Breast epithelium (tissue), 4 donors: ENCODE measurements at regions not wholly inside any gene's neighbourhood (a gene's known extent, or its start where the extent isn't known, plus 50 kb on each side); places are given as distances from the start of the nearest gene placed in this dataset.

ENCODE experiments used
- DNase-seq, 2 donors: peaks; one replicate each; pipeline ENCODE4 v3.0.0-alpha.2; 2019; ENCODE audit warnings: low spot score in 2 of 2
- H3K27ac ChIP-seq, 2 donors: fragments of 200-600 bp; sonication (generic) in 1 of 2; one replicate each; pipeline ENCODE4 v1.5.1; 2016 to 2019; ENCODE audit warnings: mild to moderate bottlenecking in 1 of 2
- H3K27me3 ChIP-seq, 2 donors: fragments of 200-600 bp; sonication (generic) in 1 of 2; one replicate each; pipeline versions ENCODE4 v1.5.1 to v1.6.0; 2017 to 2019; ENCODE audit warnings: control low read depth in 1 of 2, mild to moderate bottlenecking in 1 of 2
- H3K36me3 ChIP-seq: fragments of 200-600 bp; one replicate; pipeline ENCODE4 v1.5.1; 2019
- H3K4me1 ChIP-seq, 2 donors: fragments of 200-600 bp; sonication (generic); one replicate each; pipeline ENCODE4 v1.5.1; 2016 to 2019; ENCODE audit warnings: control low read depth in 1 of 2
- H3K4me3 ChIP-seq, 3 donors: fragments of 200-600 bp; sonication (generic); 1 replicate in 2 of 3; 2 replicates in 1 of 3; pipeline ENCODE4 v1.5.1; 2016 to 2019; ENCODE audit warnings: mild to moderate bottlenecking in 3 of 3, moderate library complexity in 2 of 3
- H3K9me3 ChIP-seq, 2 donors: fragments of 200-600 bp; sonication (generic) in 1 of 2; one replicate each; pipeline ENCODE4 v1.5.1; 2016 to 2019; ENCODE audit warnings: control low read depth in 1 of 2
- CTCF ChIP-seq, 3 donors: fragments of 450-650 bp; IDR thresholded peaks; one replicate each; pipeline ENCODE4 v1.5.1; 2016 to 2017; ENCODE audit warnings: antibody characterized with exemption in 3 of 3, mild to moderate bottlenecking in 3 of 3, moderate library complexity in 3 of 3
- POLR2A ChIP-seq: fragments of 450-650 bp; IDR thresholded peaks from one replicate; pipeline ENCODE4 v1.6.1; 2016; ENCODE audit warnings: antibody characterized with exemption, mild to moderate bottlenecking, moderate library complexity
- POLR2AphosphoS5 ChIP-seq, 3 donors: sonication (generic); formaldehyde crosslinking; IDR thresholded peaks; one replicate each; pipeline ENCODE4 v1.6.1; 2017; ENCODE audit warnings: antibody characterized with exemption in 3 of 3
- intact Hi-C: fragments of 100-400 bp; cut with DNase I; formaldehyde crosslinking; loops from one replicate; pipeline ENCODE4 v1.15.1; 2023; ENCODE audit warnings: low total_unique reads

GRCh38 chr10:78639629-78640028, 429.1 kb upstream of the ZMIZ1 start:
- no peak overlapping the region for H3K27ac ChIP-seq
- intact Hi-C loops = no loop called here

GRCh38 chr10:78640796-78641636, 427.8 kb upstream of the ZMIZ1 start:
- H3K9me3 ChIP-seq = no peaks in the 10 kb centered on the region
- H3K4me1 ChIP-seq = no peaks in the 10 kb centered on the region
- no peaks in the 10 kb centered on the region for H3K36me3 ChIP-seq
- no peaks in the 10 kb centered on the region for H3K27me3 ChIP-seq
- no peak overlapping the region for H3K4me3 ChIP-seq
- no peak for DNase-seq
- TF ChIP-seq POLR2AphosphoS5 (IDR thresholded peaks at IDR 0.05) (no peak), POLR2A (no peak), CTCF (IDR thresholded peaks at IDR 0.05) (no peak)
- no peak overlapping the region for H3K27ac ChIP-seq
- intact Hi-C loops = no loop called here

More at GRCh38 chr10:78639629-78640028, 429.1 kb upstream of the ZMIZ1 start:
- no peaks in the 10 kb centered on the region for H3K9me3 ChIP-seq
- no peaks in the 10 kb centered on the region for H3K27me3 ChIP-seq
- H3K4me3 ChIP-seq = no peak overlapping the region
- no peaks in the 10 kb centered on the region for H3K4me1 ChIP-seq
- H3K36me3 ChIP-seq = no peaks in the 10 kb centered on the region
- TF ChIP-seq POLR2A = no peak
- no peak for TF ChIP-seq CTCF (IDR thresholded peaks at IDR 0.05)
- no peak for TF ChIP-seq POLR2AphosphoS5 (IDR thresholded peaks at IDR 0.05)
- DNase-seq = no peak

GRCh38 chr10:78641693-78642092, 427.1 kb upstream of the ZMIZ1 start:
- DNase-seq = no peak
- no peaks in the 10 kb centered on the region for H3K9me3 ChIP-seq
- no peak overlapping the region for H3K27ac ChIP-seq
- H3K4me3 ChIP-seq = no peak overlapping the region
- H3K36me3 ChIP-seq = no peaks in the 10 kb centered on the region
- no peak for TF ChIP-seq POLR2A
- TF ChIP-seq CTCF (IDR thresholded peaks at IDR 0.05) = no peak
- no peak for TF ChIP-seq POLR2AphosphoS5 (IDR thresholded peaks at IDR 0.05)
- no peaks in the 10 kb centered on the region for H3K4me1 ChIP-seq
- H3K27me3 ChIP-seq = no peaks in the 10 kb centered on the region
- intact Hi-C loops = no loop called here

- H3K4me3 ChIP-seq = no peak overlapping the region
- H3K27me3 ChIP-seq = no peaks in the 10 kb centered on the region
- no peak overlapping the region for H3K27ac ChIP-seq
- no peak for DNase-seq
- no peaks in the 10 kb centered on the region for H3K9me3 ChIP-seq
- no peaks in the 10 kb centered on the region for H3K4me1 ChIP-seq
- intact Hi-C loops = no loop called here
- TF ChIP-seq POLR2A = no peak
- no peak for TF ChIP-seq CTCF (IDR thresholded peaks at IDR 0.05)
- no peak for TF ChIP-seq POLR2AphosphoS5 (IDR thresholded peaks at IDR 0.05)
- H3K36me3 ChIP-seq = no peaks in the 10 kb centered on the region
Observed at GRCh38 chr10:78642269-78642816, 426.4 kb upstream of the ZMIZ1 start.

GRCh38 chr10:78643513-78643912, 425.3 kb upstream of the ZMIZ1 start:
- Histone ChIP-seq H3K27me3 (no peaks in the 10 kb centered on the region), H3K4me3 (no peak overlapping the region), H3K4me1 (no peaks in the 10 kb centered on the region), H3K9me3 (no peaks in the 10 kb centered on the region), H3K36me3 (no peaks in the 10 kb centered on the region), H3K27ac (no peak overlapping the region)
- no peak for TF ChIP-seq POLR2A
- TF ChIP-seq CTCF (IDR thresholded peaks at IDR 0.05) = no peak
- TF ChIP-seq POLR2AphosphoS5 (IDR thresholded peaks at IDR 0.05) = no peak
- DNase-seq = no peak
- intact Hi-C loops = no loop called here
